WTC11 (cell line): ENCODE measurements at regions not wholly inside any gene's neighbourhood (a gene's known extent, or its start where the extent isn't known, plus 50 kb on each side); places are given as distances from the start of the nearest gene placed in this dataset.

ENCODE experiments used
- ATAC-seq: fragments of 200-7000 bp; cut with Tn5 transposase; 2 replicates; pipeline ENCODE4 v1.10.0; 2021; ENCODE audit warnings: mild to moderate bottlenecking, moderate library complexity
- CTCF ChIA-PET: fragments of 300-600 bp; sonication (Branson Sonifier 250); formaldehyde crosslinking; loops from one replicate; lab custom pipeline; 2021; ENCODE audit warnings: antibody characterized with exemption; lab: Charles Lee
- POLR2A ChIA-PET: fragments of 350-600 bp; sonication (Branson Sonifier 250); formaldehyde crosslinking; loops from one replicate; lab custom pipeline; 2021; ENCODE audit warnings: antibody characterized with exemption; lab: Charles Lee
- DNase-seq: peaks from one replicate; pipeline ENCODE4 v3.0.0; 2021; ENCODE audit warnings: low spot score
- H3K27ac Mint-ChIP-seq: 2 replicates; pipeline ENCODE4 v1.8.0; 2021; ENCODE audit warnings: mixed read lengths
- H3K27me3 Mint-ChIP-seq: 2 replicates; pipeline ENCODE4 v1.8.0; 2021; ENCODE audit warnings: low read depth, mild to moderate bottlenecking, moderate library complexity, mixed read lengths
- H3K36me3 Mint-ChIP-seq: 2 replicates; pipeline ENCODE4 v1.8.0; 2021; ENCODE audit warnings: mixed read lengths
- H3K4me1 Mint-ChIP-seq: 2 replicates; pipeline ENCODE4 v1.8.0; 2022; ENCODE audit warnings: mixed read lengths
- H3K4me3 Mint-ChIP-seq: 2 replicates; pipeline ENCODE4 v1.8.0; 2021; ENCODE audit warnings: mild to moderate bottlenecking, moderate library complexity, mixed read lengths
- H3K9me3 Mint-ChIP-seq: 2 replicates; pipeline ENCODE4 v1.8.0; 2021; ENCODE audit warnings: mixed read lengths
- CBFB ChIP-seq: sonication (generic); formaldehyde crosslinking; IDR thresholded peaks from 2 replicates; pipeline ENCODE4 v1.8.1; 2022; ENCODE audit warnings: mild to moderate bottlenecking, low read depth, missing genetic modification reagents
- CREM ChIP-seq: sonication (generic); formaldehyde crosslinking; IDR thresholded peaks from 2 replicates; pipeline ENCODE4 v1.8.1; 2022; ENCODE audit warnings: mild to moderate bottlenecking, missing genetic modification reagents, moderate library complexity
- ELF4 ChIP-seq: sonication (generic); formaldehyde crosslinking; IDR thresholded peaks from 2 replicates; pipeline ENCODE4 v1.8.1; 2022; ENCODE audit warnings: low read depth, mild to moderate bottlenecking, moderate library complexity, missing genetic modification reagents
- FOXJ3 ChIP-seq: sonication (generic); formaldehyde crosslinking; IDR thresholded peaks from 2 replicates; pipeline ENCODE4 v1.9.0; 2021; ENCODE audit warnings: missing genetic modification reagents, mild to moderate bottlenecking, borderline replicate concordance
- NFYB ChIP-seq: sonication (generic); formaldehyde crosslinking; conservative IDR thresholded peaks from 2 replicates; pipeline ENCODE4 v1.8.0; 2022; ENCODE audit warnings: low read depth, missing genetic modification reagents
- NR3C1 ChIP-seq: sonication (generic); formaldehyde crosslinking; conservative IDR thresholded peaks from 2 replicates; pipeline ENCODE4 v1.8.1; 2023; ENCODE audit warnings: low read depth, mild to moderate bottlenecking, missing genetic modification reagents
- OVOL2 ChIP-seq: fragments of 250-450 bp; sonication (Bioruptor Pico); IDR thresholded peaks from 2 replicates; pipeline ENCODE4 v1.9.0; 2021; ENCODE audit warnings: mild to moderate bottlenecking, borderline replicate concordance
- TEAD1 ChIP-seq: sonication (generic); formaldehyde crosslinking; IDR thresholded peaks from 2 replicates; pipeline ENCODE4 v1.8.0; 2022; ENCODE audit warnings: mild to moderate bottlenecking, missing genetic modification reagents
- ZNF138 ChIP-seq: sonication (generic); formaldehyde crosslinking; conservative IDR thresholded peaks from 2 replicates; pipeline ENCODE4 v1.8.1; 2022; ENCODE audit warnings: mild to moderate bottlenecking, moderate library complexity, missing genetic modification reagents
- ZNF263 ChIP-seq: sonication (generic); formaldehyde crosslinking; IDR thresholded peaks from 2 replicates; pipeline ENCODE4 v1.8.1; 2022; ENCODE audit warnings: low read depth, mild to moderate bottlenecking, moderate library complexity, missing genetic modification reagents
- ZNF423 ChIP-seq: fragments of 250-450 bp; sonication (Bioruptor Pico); IDR thresholded peaks from 2 replicates; pipeline ENCODE4 v2.1.2; 2022; ENCODE audit warnings: mild to moderate bottlenecking, moderate library complexity
- ZNF671 ChIP-seq: fragments of 250-450 bp; sonication (Bioruptor Pico); IDR thresholded peaks from 2 replicates; pipeline ENCODE4 v1.8.0; 2021; ENCODE audit warnings: mild to moderate bottlenecking
- TF ChIP-seq, protein P1 (sequence below): sonication (generic); formaldehyde crosslinking; IDR thresholded peaks from 2 replicates; pipeline ENCODE4 v1.8.0; 2022; ENCODE audit warnings: missing genetic modification reagents
- TF ChIP-seq, protein P2 (sequence below): fragments of 250-450 bp; sonication (Bioruptor Pico); IDR thresholded peaks from 2 replicates; pipeline ENCODE4 v1.9.0; 2021; ENCODE audit warnings: mild to moderate bottlenecking
- TF ChIP-seq, protein P3 (sequence below): sonication (generic); formaldehyde crosslinking; conservative IDR thresholded peaks from 2 replicates; pipeline ENCODE4 v1.8.1; 2022; ENCODE audit warnings: mild to moderate bottlenecking, missing genetic modification reagents
- TF ChIP-seq, protein P4 (sequence below): sonication (generic); formaldehyde crosslinking; conservative IDR thresholded peaks from 2 replicates; pipeline ENCODE4 v1.8.1; 2023; ENCODE audit warnings: mild to moderate bottlenecking, low read depth, missing genetic modification reagents, moderate library complexity
- TF ChIP-seq, protein P5 (sequence below): fragments of 250-450 bp; sonication (Bioruptor Pico); IDR thresholded peaks from 2 replicates; pipeline ENCODE4 v1.8.0; 2021; ENCODE audit warnings: mild to moderate bottlenecking
- TF ChIP-seq, protein P6 (sequence below): sonication (generic); formaldehyde crosslinking; IDR thresholded peaks from 2 replicates; pipeline ENCODE4 v1.8.1; 2023; ENCODE audit warnings: mild to moderate bottlenecking, missing genetic modification reagents
- TF ChIP-seq, protein P7 (sequence below): fragments of 250-450 bp; sonication (Bioruptor Pico); IDR thresholded peaks from 2 replicates; pipeline ENCODE4 v1.9.0; 2021; ENCODE audit warnings: mild to moderate bottlenecking

DNA sequence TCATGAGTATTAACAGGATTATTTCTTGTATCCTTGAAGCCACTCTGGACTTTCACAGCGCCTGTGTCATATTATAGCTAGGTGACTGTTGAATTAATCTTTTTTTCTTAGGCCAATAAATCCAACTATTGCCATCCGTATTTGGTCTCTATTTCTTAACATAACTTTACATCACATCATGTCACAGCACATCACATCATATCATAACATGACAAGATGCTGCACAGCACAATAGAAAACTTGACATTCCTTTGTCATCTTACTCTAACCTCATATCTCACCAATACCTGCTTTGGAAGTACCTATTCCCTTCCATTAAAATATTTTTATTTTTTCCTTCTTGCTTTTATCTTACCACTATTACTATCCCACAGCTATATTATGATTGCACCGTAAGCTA, 1480.8 kb downstream of the TECRL start:
- POLR2A ChIA-PET, result no interaction called here
- no peak overlapping the region for H3K27ac Mint-ChIP-seq
- H3K27me3 Mint-ChIP-seq, result no peaks in the 10 kb centered on the region
- no peak for TF ChIP-seq CBFB (CRISPR knock-in tag)
- no peak for TF ChIP-seq TEAD1 (CRISPR knock-in tag)
- DNase-seq (no peak), ATAC-seq (no peak)
- no peaks in the 10 kb centered on the region for H3K9me3 Mint-ChIP-seq
- CTCF ChIA-PET, result interaction anchor here (1.5 kb wide), 1 partner anchor 27 kb away, joined by 5 read pairs; no protein-coding TSS in a partner anchor
- H3K4me1 Mint-ChIP-seq, result no peaks in the 10 kb centered on the region
- H3K36me3 Mint-ChIP-seq, result no peaks in the 10 kb centered on the region
- H3K4me3 Mint-ChIP-seq, result no peak overlapping the region

DNA sequence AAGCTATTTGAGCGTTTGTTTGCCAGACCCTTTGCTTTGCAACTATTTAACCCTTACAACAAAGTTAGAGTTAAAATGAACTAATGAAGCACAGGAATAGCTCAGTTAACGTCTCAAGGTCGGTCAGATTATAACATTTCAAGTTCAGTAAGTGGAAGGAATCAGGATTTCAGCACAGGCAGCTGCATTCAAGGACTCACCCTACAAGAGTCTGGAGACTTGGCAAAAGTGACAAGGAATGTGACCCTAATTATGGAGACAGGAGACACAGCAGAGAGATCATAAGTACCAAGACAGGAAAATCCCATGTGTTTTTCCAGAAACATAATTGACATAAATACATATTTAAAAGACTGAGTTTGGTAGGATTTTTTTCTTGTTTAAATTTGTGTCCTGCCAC, 1481.7 kb downstream of the TECRL start:
- no peak for ATAC-seq
- Mint-ChIP-seq H3K9me3 (no peaks in the 10 kb centered on the region), H3K27me3 (no peaks in the 10 kb centered on the region)
- POLR2A ChIA-PET, result no interaction called here
- TF ChIP-seq TEAD1 (CRISPR knock-in tag), result no peak
- no peak for TF ChIP-seq CREM (CRISPR knock-in tag)
- TF ChIP-seq OVOL2 (CRISPR knock-in tag), result no peak
- TF ChIP-seq, protein P1, sequence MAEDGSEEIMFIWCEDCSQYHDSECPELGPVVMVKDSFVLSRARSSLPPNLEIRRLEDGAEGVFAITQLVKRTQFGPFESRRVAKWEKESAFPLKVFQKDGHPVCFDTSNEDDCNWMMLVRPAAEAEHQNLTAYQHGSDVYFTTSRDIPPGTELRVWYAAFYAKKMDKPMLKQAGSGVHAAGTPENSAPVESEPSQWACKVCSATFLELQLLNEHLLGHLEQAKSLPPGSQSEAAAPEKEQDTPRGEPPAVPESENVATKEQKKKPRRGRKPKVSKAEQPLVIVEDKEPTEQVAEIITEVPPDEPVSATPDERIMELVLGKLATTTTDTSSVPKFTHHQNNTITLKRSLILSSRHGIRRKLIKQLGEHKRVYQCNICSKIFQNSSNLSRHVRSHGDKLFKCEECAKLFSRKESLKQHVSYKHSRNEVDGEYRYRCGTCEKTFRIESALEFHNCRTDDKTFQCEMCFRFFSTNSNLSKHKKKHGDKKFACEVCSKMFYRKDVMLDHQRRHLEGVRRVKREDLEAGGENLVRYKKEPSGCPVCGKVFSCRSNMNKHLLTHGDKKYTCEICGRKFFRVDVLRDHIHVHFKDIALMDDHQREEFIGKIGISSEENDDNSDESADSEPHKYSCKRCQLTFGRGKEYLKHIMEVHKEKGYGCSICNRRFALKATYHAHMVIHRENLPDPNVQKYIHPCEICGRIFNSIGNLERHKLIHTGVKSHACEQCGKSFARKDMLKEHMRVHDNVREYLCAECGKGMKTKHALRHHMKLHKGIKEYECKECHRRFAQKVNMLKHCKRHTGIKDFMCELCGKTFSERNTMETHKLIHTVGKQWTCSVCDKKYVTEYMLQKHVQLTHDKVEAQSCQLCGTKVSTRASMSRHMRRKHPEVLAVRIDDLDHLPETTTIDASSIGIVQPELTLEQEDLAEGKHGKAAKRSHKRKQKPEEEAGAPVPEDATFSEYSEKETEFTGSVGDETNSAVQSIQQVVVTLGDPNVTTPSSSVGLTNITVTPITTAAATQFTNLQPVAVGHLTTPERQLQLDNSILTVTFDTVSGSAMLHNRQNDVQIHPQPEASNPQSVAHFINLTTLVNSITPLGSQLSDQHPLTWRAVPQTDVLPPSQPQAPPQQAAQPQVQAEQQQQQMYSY (CRISPR knock-in tag), result no peak
- no peak for TF ChIP-seq ELF4 (CRISPR knock-in tag)
- TF ChIP-seq, protein P2, sequence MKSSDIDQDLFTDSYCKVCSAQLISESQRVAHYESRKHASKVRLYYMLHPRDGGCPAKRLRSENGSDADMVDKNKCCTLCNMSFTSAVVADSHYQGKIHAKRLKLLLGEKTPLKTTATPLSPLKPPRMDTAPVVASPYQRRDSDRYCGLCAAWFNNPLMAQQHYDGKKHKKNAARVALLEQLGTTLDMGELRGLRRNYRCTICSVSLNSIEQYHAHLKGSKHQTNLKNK (CRISPR knock-in tag), result no peak
- no peak for TF ChIP-seq ZNF263 (CRISPR knock-in tag)
- no peak for TF ChIP-seq ZNF138 (CRISPR knock-in tag)
- TF ChIP-seq FOXJ3 (CRISPR knock-in tag), result no peak
- TF ChIP-seq NFYB (CRISPR knock-in tag), result no peak
- TF ChIP-seq, protein P3, sequence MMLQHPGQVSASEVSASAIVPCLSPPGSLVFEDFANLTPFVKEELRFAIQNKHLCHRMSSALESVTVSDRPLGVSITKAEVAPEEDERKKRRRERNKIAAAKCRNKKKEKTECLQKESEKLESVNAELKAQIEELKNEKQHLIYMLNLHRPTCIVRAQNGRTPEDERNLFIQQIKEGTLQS (CRISPR knock-in tag), result no peak
- TF ChIP-seq, protein P4, sequence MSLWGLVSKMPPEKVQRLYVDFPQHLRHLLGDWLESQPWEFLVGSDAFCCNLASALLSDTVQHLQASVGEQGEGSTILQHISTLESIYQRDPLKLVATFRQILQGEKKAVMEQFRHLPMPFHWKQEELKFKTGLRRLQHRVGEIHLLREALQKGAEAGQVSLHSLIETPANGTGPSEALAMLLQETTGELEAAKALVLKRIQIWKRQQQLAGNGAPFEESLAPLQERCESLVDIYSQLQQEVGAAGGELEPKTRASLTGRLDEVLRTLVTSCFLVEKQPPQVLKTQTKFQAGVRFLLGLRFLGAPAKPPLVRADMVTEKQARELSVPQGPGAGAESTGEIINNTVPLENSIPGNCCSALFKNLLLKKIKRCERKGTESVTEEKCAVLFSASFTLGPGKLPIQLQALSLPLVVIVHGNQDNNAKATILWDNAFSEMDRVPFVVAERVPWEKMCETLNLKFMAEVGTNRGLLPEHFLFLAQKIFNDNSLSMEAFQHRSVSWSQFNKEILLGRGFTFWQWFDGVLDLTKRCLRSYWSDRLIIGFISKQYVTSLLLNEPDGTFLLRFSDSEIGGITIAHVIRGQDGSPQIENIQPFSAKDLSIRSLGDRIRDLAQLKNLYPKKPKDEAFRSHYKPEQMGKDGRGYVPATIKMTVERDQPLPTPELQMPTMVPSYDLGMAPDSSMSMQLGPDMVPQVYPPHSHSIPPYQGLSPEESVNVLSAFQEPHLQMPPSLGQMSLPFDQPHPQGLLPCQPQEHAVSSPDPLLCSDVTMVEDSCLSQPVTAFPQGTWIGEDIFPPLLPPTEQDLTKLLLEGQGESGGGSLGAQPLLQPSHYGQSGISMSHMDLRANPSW (CRISPR knock-in tag), result no peak
- TF ChIP-seq, protein P5, sequence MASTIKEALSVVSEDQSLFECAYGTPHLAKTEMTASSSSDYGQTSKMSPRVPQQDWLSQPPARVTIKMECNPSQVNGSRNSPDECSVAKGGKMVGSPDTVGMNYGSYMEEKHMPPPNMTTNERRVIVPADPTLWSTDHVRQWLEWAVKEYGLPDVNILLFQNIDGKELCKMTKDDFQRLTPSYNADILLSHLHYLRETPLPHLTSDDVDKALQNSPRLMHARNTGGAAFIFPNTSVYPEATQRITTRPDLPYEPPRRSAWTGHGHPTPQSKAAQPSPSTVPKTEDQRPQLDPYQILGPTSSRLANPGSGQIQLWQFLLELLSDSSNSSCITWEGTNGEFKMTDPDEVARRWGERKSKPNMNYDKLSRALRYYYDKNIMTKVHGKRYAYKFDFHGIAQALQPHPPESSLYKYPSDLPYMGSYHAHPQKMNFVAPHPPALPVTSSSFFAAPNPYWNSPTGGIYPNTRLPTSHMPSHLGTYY (CRISPR knock-in tag), result no peak
- TF ChIP-seq ZNF423 (CRISPR knock-in tag), result no peak
- no peak for TF ChIP-seq NR3C1
- TF ChIP-seq, protein P6, sequence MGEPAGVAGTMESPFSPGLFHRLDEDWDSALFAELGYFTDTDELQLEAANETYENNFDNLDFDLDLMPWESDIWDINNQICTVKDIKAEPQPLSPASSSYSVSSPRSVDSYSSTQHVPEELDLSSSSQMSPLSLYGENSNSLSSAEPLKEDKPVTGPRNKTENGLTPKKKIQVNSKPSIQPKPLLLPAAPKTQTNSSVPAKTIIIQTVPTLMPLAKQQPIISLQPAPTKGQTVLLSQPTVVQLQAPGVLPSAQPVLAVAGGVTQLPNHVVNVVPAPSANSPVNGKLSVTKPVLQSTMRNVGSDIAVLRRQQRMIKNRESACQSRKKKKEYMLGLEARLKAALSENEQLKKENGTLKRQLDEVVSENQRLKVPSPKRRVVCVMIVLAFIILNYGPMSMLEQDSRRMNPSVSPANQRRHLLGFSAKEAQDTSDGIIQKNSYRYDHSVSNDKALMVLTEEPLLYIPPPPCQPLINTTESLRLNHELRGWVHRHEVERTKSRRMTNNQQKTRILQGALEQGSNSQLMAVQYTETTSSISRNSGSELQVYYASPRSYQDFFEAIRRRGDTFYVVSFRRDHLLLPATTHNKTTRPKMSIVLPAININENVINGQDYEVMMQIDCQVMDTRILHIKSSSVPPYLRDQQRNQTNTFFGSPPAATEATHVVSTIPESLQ (CRISPR knock-in tag), result no peak
- no peak for TF ChIP-seq ZNF671 (CRISPR knock-in tag)
- TF ChIP-seq, protein P7, sequence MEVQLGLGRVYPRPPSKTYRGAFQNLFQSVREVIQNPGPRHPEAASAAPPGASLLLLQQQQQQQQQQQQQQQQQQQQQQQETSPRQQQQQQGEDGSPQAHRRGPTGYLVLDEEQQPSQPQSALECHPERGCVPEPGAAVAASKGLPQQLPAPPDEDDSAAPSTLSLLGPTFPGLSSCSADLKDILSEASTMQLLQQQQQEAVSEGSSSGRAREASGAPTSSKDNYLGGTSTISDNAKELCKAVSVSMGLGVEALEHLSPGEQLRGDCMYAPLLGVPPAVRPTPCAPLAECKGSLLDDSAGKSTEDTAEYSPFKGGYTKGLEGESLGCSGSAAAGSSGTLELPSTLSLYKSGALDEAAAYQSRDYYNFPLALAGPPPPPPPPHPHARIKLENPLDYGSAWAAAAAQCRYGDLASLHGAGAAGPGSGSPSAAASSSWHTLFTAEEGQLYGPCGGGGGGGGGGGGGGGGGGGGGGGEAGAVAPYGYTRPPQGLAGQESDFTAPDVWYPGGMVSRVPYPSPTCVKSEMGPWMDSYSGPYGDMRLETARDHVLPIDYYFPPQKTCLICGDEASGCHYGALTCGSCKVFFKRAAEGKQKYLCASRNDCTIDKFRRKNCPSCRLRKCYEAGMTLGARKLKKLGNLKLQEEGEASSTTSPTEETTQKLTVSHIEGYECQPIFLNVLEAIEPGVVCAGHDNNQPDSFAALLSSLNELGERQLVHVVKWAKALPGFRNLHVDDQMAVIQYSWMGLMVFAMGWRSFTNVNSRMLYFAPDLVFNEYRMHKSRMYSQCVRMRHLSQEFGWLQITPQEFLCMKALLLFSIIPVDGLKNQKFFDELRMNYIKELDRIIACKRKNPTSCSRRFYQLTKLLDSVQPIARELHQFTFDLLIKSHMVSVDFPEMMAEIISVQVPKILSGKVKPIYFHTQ (CRISPR knock-in tag), result no peak
- TF ChIP-seq, all 79 proteins: peak for 0
- no peak for DNase-seq
- CTCF ChIA-PET, result interaction anchor here (0.9 to 1.5 kb wide), 2 partner anchors 20 to 26 kb away, joined by 3 to 5 read pairs; no protein-coding TSS in a partner anchor
- no peak overlapping the region for H3K27ac Mint-ChIP-seq
- no peaks in the 10 kb centered on the region for H3K36me3 Mint-ChIP-seq
- H3K4me3 Mint-ChIP-seq, result no peak overlapping the region
- no peaks in the 10 kb centered on the region for H3K4me1 Mint-ChIP-seq
